OCI-LY7 (cell line): ENCODE measurements at regions not wholly inside any gene's neighbourhood (a gene's known extent, or its start where the extent isn't known, plus 50 kb on each side); places are given as distances from the start of the nearest gene placed in this dataset.

Experiments used
- CTCF ChIP-seq: fragments of 200-600 bp; sonication (generic); conservative IDR thresholded peaks from 2 replicates; pipeline ENCODE4 v1.5.1; 2014; ENCODE audit warnings: mild to moderate bottlenecking, antibody characterized with exemption, low read length, moderate library complexity, mixed read lengths
- EZH2phosphoT487 ChIP-seq: fragments of 200-600 bp; sonication (generic); IDR thresholded peaks from 2 replicates; pipeline ENCODE4 v1.6.1; 2018; ENCODE audit warnings: low read depth, borderline replicate concordance, mild to moderate bottlenecking, mixed run types, antibody characterized with exemption, low read length, moderate library complexity, mixed read lengths

GRCh38 chr3:144104679-144105078 is 133.1 kb downstream of the DIPK2A start:
- TF ChIP-seq CTCF (no peak), EZH2phosphoT487 (no peak)
